ENCODE measurements at regions not wholly inside any gene's neighbourhood (a gene's known extent, or its start where the extent isn't known, plus 50 kb on each side); places are given as distances from the start of the nearest gene placed in this dataset.

- TF ChIP-seq POLR2A (IDR thresholded peaks at IDR 0.05) = no peak
- TF ChIP-seq CTCF (IDR thresholded peaks at IDR 0.05) = no peak
These were observed 107.7 kb upstream of the ZNF648 start for GRCh38 chr1:182169203-182169602.
